ENCODE measurements at regions not wholly inside any gene's neighbourhood (a gene's known extent, or its start where the extent isn't known, plus 50 kb on each side); places are given as distances from the start of the nearest gene placed in this dataset.

GRCh38 chr3:177673112-177673914 lies 476.0 kb upstream of the TBL1XR1 start:
- no peak for DNase-seq (ENCODE audit: low read depth in 2 of 2)

- no peak for DNase-seq (ENCODE audit: low read depth in 2 of 2)
Observed at GRCh38 chr3:177674186-177674585, 476.9 kb upstream of the TBL1XR1 start.

GRCh38 chr3:177676148-177676547 lies 478.9 kb upstream of the TBL1XR1 start:
- no peak for DNase-seq (ENCODE audit: low read depth in 2 of 2)

- DNase-seq (ENCODE audit: low read depth in 2 of 2) = no peak
Observed at GRCh38 chr3:177676947-177677587, 479.8 kb upstream of the TBL1XR1 start.

GRCh38 chr3:177679568-177680471 lies 482.5 kb upstream of the TBL1XR1 start:
- no peak for DNase-seq (ENCODE audit: low read depth in 2 of 2)

GRCh38 chr3:177680472-177680821 lies 483.2 kb upstream of the TBL1XR1 start:
- no peak for DNase-seq (ENCODE audit: low read depth in 2 of 2)

- DNase-seq (ENCODE audit: low read depth in 2 of 2) = no peak
Observed at GRCh38 chr3:177681156-177681555, 483.9 kb upstream of the TBL1XR1 start.

GRCh38 chr3:177681852-177682251 lies 484.6 kb upstream of the TBL1XR1 start:
- no peak for DNase-seq (ENCODE audit: low read depth in 2 of 2)

GRCh38 chr3:177683586-177683985 lies 486.3 kb upstream of the TBL1XR1 start:
- DNase-seq (ENCODE audit: low read depth in 2 of 2) = no peak

GRCh38 chr3:177686671-177687070 lies 489.4 kb upstream of the TBL1XR1 start:
- no peak for DNase-seq (ENCODE audit: low read depth in 2 of 2)

GRCh38 chr3:177687291-177687690 lies 490.0 kb upstream of the TBL1XR1 start:
- DNase-seq (ENCODE audit: low read depth in 2 of 2) = no peak

GRCh38 chr3:177688152-177688551 lies 490.9 kb upstream of the TBL1XR1 start:
- no peak for DNase-seq (ENCODE audit: low read depth in 2 of 2)

GRCh38 chr3:177689077-177689476 lies 491.8 kb upstream of the TBL1XR1 start:
- DNase-seq (ENCODE audit: low read depth in 2 of 2) = no peak

GRCh38 chr3:177689869-177690268 lies 492.6 kb upstream of the TBL1XR1 start:
- no peak for DNase-seq (ENCODE audit: low read depth in 2 of 2)

GRCh38 chr3:177690306-177690705 lies 493.0 kb upstream of the TBL1XR1 start:
- no peak for DNase-seq (ENCODE audit: low read depth in 2 of 2)

GRCh38 chr3:177692304-177692975 lies 495.2 kb upstream of the TBL1XR1 start:
- DNase-seq (ENCODE audit: low read depth in 2 of 2) = no peak

GRCh38 chr3:177693616-177694264 lies 496.5 kb upstream of the TBL1XR1 start:
- no peak for DNase-seq (ENCODE audit: low read depth in 2 of 2)

- no peak for DNase-seq (ENCODE audit: low read depth in 2 of 2)
Observed at GRCh38 chr3:177694316-177694715, 497.0 kb upstream of the TBL1XR1 start.

- no peak for DNase-seq (ENCODE audit: low read depth in 2 of 2)
Observed at GRCh38 chr3:177694951-177695350, 497.7 kb upstream of the TBL1XR1 start.

GRCh38 chr3:177700117-177700516 lies 502.8 kb upstream of the TBL1XR1 start:
- DNase-seq (ENCODE audit: low read depth in 2 of 2) = no peak

GRCh38 chr3:177703788-177704187 lies 506.5 kb upstream of the TBL1XR1 start:
- DNase-seq (ENCODE audit: low read depth in 2 of 2) = no peak

Data from stimulated activated CD4-positive, alpha-beta T cell treated with anti-CD3 and anti-CD28 coated beads, Interleukin-1b, Interleukin-23, amount 100 ng/mL, for 1 hour (primary cell).